ENCODE measurements at regions not wholly inside any gene's neighbourhood (a gene's known extent, or its start where the extent isn't known, plus 50 kb on each side); places are given as distances from the start of the nearest gene placed in this dataset.

GRCh38 chr4:17260166-17260907, 251.6 kb downstream of the QDPR start:
- no peak for TF ChIP-seq CTCF (IDR thresholded peaks at IDR 0.05)
- H3K4me3 ChIP-seq (ENCODE audit: low read length), result no peak overlapping the region
- H3K4me1 Mint-ChIP-seq (ENCODE audit: low read depth), result no peaks in the 10 kb centered on the region
- no peaks in the 10 kb centered on the region for H3K9me3 ChIP-seq (ENCODE audit: control insufficient read depth in 1 of 2, insufficient read depth in 1 of 2, low read length in 2 of 2)
- ATAC-seq (ENCODE audit: poor library complexity), result no peak
- no peak overlapping the region for H3K4me3 Mint-ChIP-seq
- H3K27me3 ChIP-seq (ENCODE audit: control insufficient read depth in 1 of 2, insufficient read depth in 2 of 2, low read length in 2 of 2), result no peaks in the 10 kb centered on the region
- no peaks in the 10 kb centered on the region for H3K36me3 ChIP-seq (ENCODE audit: insufficient read depth, low read length)
- intact Hi-C loops (cut with DNase I, micrococcal nuclease), result no loop called here
- ChIA-PET POLR2A (no interaction called here), CTCF (no interaction called here)
- no peaks in the 10 kb centered on the region for H3K36me3 Mint-ChIP-seq (ENCODE audit: low read depth)
- no peaks in the 10 kb centered on the region for H3K4me1 ChIP-seq (ENCODE audit: insufficient read depth, low read length)
- DNase-seq, result no peak
- peaks cover 18% of the 10 kb centered on the region for H3K27me3 Mint-ChIP-seq
- H3K27ac ChIP-seq (ENCODE audit: low read depth in 1 of 2, low read length in 2 of 2), result no peak overlapping the region
- H3K9me3 Mint-ChIP-seq, result no peaks in the 10 kb centered on the region
- no peak overlapping the region for H3K27ac Mint-ChIP-seq

GRCh38 chr4:17258106-17258505, 253.8 kb downstream of the QDPR start:
- Histone ChIP-seq H3K4me1 (ENCODE audit: insufficient read depth, low read length) (no peaks in the 10 kb centered on the region), H3K27me3 (ENCODE audit: control insufficient read depth in 1 of 2, insufficient read depth in 2 of 2, low read length in 2 of 2) (no peaks in the 10 kb centered on the region), H3K9me3 (ENCODE audit: control insufficient read depth in 1 of 2, insufficient read depth in 1 of 2, low read length in 2 of 2) (no peaks in the 10 kb centered on the region), H3K4me3 (ENCODE audit: low read length) (no peak overlapping the region), H3K27ac (ENCODE audit: low read depth in 1 of 2, low read length in 2 of 2) (no peak overlapping the region), H3K36me3 (ENCODE audit: insufficient read depth, low read length) (no peaks in the 10 kb centered on the region)
- no peak for DNase-seq
- peaks cover 6% of the 10 kb centered on the region for H3K27me3 Mint-ChIP-seq
- no peak overlapping the region for H3K4me3 Mint-ChIP-seq
- no peak overlapping the region for H3K27ac Mint-ChIP-seq
- intact Hi-C loops (cut with DNase I, micrococcal nuclease), result no loop called here
- TF ChIP-seq CTCF (IDR thresholded peaks at IDR 0.05), result no peak
- no peaks in the 10 kb centered on the region for H3K4me1 Mint-ChIP-seq (ENCODE audit: low read depth)
- POLR2A ChIA-PET, result no interaction called here
- ATAC-seq (ENCODE audit: poor library complexity), result no peak
- H3K36me3 Mint-ChIP-seq (ENCODE audit: low read depth), result no peaks in the 10 kb centered on the region
- H3K9me3 Mint-ChIP-seq, result no peaks in the 10 kb centered on the region
- CTCF ChIA-PET, result no interaction called here

DNA sequence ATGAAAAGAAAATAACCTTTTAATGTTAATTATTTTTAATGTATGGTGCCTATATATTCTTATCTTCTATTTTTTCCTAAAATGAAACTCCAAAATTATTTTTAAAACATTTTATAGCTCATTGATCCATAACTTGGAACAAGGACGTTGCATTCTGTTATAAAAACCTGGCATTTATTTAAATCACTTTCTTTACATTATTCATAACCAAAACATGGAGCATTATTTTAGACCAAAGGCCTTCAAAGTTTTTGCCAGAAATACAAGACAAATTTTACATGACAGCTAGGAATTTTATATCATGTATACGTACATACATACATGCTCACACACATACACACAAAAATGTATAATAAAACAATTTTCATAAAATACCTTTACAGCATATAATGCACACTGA, 259.8 kb downstream of the QDPR start:
- no peaks in the 10 kb centered on the region for H3K27me3 ChIP-seq (ENCODE audit: control insufficient read depth in 1 of 2, insufficient read depth in 2 of 2, low read length in 2 of 2)
- intact Hi-C loops (cut with DNase I, micrococcal nuclease), result no loop called here
- no peaks in the 10 kb centered on the region for H3K36me3 ChIP-seq (ENCODE audit: insufficient read depth, low read length)
- ATAC-seq (ENCODE audit: poor library complexity) (no peak), DNase-seq (no peak)
- H3K27ac ChIP-seq (ENCODE audit: low read depth in 1 of 2, low read length in 2 of 2), result no peak overlapping the region
- H3K4me3 Mint-ChIP-seq, result no peak overlapping the region
- H3K9me3 Mint-ChIP-seq, result no peaks in the 10 kb centered on the region
- no peaks in the 10 kb centered on the region for H3K9me3 ChIP-seq (ENCODE audit: control insufficient read depth in 1 of 2, insufficient read depth in 1 of 2, low read length in 2 of 2)
- H3K27ac Mint-ChIP-seq, result no peak overlapping the region
- peaks cover 12% of the 10 kb centered on the region for H3K27me3 Mint-ChIP-seq
- POLR2A ChIA-PET, result no interaction called here
- H3K4me1 Mint-ChIP-seq (ENCODE audit: low read depth), result no peaks in the 10 kb centered on the region
- TF ChIP-seq CTCF (IDR thresholded peaks at IDR 0.05), result no peak
- CTCF ChIA-PET, result no interaction called here
- H3K4me3 ChIP-seq (ENCODE audit: low read length), result no peak overlapping the region
- H3K4me1 ChIP-seq (ENCODE audit: insufficient read depth, low read length), result no peaks in the 10 kb centered on the region
- no peaks in the 10 kb centered on the region for H3K36me3 Mint-ChIP-seq (ENCODE audit: low read depth)

Data from CD4-positive, alpha-beta T cell (primary cell).